ENCODE measurements at regions not wholly inside any gene's neighbourhood (a gene's known extent, or its start where the extent isn't known, plus 50 kb on each side); places are given as distances from the start of the nearest gene placed in this dataset.

DNA sequence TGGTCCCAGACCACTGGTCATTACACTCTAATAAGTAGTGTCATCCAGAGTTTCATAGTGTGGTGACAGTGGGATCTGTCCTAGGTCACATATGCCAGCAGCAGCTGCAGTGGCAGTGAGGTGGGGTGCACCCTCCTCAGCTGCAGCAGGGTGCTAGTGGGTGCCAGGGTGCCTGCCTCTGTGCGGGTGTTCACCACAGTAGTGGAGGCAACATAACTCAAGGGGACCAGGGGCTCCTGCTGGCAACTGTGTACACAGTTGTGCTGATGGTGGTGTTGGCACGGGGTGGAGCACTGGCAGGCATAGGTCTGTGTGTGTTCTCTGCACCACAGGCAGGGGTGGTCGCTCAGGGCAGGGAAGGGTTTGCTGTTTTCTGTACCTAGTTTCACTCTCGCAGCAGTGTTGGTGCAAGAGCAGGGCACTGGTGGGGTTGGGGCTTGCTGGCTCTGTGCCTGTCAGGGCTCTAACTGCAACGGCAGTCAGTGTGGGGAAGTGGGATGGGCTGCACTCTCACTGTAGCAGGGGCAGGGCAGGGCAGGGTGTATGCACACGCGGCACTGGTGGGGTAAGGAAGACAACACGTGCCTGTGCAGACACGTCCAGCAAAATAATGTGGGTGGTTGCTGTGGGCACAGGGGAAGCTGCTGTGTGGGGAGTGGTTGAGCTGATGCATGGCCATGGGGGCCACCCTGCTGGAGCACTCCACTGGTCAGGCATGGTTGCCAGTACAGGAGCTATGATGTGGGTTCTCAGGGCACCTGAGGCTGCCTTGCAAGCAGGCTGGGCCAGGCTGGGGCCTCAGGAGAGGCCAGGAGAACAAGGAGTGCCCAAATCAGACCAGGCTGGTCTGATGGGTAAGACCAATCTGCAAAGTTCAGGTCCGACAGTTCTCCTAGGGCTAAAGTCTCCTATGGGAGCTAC lies 226.6 kb downstream of the MEIS1 start:
- CTCF ChIA-PET: no interaction called here
- Histone ChIP-seq H3K27ac (no peak overlapping the region), H3K4me3 (no peak overlapping the region), H3K4me1 (replicated peaks; ENCODE audit: insufficient read depth) (no peaks in the 10 kb centered on the region), H4K20me1 (ENCODE audit: insufficient read depth) (no peaks in the 10 kb centered on the region), H3K27me3 (ENCODE audit: insufficient read depth, low read depth) (no peaks in the 10 kb centered on the region), H3K9me2 (ENCODE audit: insufficient read depth) (no peaks in the 10 kb centered on the region), H3F3A (ENCODE audit: insufficient read depth, low read depth) (no peaks in the 10 kb centered on the region), H2AFZ (no peak overlapping the region), H3K9me3 (ENCODE audit: insufficient read depth, low read depth) (no peaks in the 10 kb centered on the region; the same call in 1 of the 2 replicates), H3K4me2 (no peak overlapping the region), H3K36me3 (ENCODE audit: low read depth) (no peaks in the 10 kb centered on the region), H3K79me2 (ENCODE audit: low read depth) (no peaks in the 10 kb centered on the region)
- POLR2A ChIA-PET (ENCODE audit: unreplicated experiment): no interaction called here
- intact Hi-C loops (cut with micrococcal nuclease; ENCODE audit: unreplicated experiment): no loop called here
- BruUV-seq (replicated peaks): no TSS peak
- no peak for DNase-seq
- no peak for TF ChIP-seq EZH2 (IDR thresholded peaks at IDR 0.05; ENCODE audit: low read depth)
- TF ChIP-seq, protein P1, sequence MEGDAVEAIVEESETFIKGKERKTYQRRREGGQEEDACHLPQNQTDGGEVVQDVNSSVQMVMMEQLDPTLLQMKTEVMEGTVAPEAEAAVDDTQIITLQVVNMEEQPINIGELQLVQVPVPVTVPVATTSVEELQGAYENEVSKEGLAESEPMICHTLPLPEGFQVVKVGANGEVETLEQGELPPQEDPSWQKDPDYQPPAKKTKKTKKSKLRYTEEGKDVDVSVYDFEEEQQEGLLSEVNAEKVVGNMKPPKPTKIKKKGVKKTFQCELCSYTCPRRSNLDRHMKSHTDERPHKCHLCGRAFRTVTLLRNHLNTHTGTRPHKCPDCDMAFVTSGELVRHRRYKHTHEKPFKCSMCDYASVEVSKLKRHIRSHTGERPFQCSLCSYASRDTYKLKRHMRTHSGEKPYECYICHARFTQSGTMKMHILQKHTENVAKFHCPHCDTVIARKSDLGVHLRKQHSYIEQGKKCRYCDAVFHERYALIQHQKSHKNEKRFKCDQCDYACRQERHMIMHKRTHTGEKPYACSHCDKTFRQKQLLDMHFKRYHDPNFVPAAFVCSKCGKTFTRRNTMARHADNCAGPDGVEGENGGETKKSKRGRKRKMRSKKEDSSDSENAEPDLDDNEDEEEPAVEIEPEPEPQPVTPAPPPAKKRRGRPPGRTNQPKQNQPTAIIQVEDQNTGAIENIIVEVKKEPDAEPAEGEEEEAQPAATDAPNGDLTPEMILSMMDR (conservative IDR thresholded peaks at IDR 0.05): no peak

DNA sequence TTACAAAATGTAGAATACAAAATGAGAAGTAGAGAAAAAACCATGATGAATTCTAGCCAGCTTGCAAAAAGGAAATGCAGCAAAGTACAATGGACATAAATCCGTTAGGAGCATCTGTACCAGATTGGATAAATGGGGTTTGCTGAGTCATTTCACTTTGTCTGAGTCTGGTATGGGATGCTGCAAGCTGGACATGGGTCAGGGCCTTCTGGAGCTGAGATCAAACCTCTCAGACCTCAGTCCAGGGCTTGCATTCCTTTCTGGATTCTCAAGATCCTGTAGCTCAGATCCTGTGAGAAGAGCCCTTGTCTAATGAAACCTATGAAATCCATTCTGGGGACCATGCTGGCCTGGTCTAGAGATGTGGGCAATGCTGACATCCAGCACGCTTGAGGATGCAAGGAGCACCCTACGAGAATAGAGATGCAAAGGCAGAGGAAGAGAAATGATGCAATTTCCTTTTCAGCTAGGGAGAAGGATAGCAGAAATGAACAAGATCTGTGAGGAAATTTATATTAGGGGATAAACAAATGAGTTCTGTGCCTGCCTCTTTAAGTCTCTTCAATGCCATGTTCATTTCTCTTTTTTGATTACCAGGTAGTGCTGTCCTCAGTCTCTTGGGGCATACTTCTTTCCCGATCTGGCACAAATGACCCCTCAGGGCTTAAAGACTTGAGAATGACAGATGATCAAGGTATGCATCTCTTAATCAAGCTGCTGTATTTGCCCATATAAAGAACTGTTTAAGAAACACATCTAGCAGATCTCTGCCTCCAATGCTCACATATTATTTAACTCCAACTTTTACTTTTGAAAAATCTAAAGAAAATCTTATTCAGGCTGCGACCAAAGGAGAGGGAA lies 230.4 kb downstream of the MEIS1 start:
- DNase-seq: no peak
- no peak overlapping the region for H3K27ac ChIP-seq
- no peaks in the 10 kb centered on the region for H3K9me2 ChIP-seq (ENCODE audit: insufficient read depth)
- no peak for TF ChIP-seq EZH2 (IDR thresholded peaks at IDR 0.05; ENCODE audit: low read depth)
- TF ChIP-seq, protein P1 (conservative IDR thresholded peaks at IDR 0.05): no peak
- no peaks in the 10 kb centered on the region for H3K27me3 ChIP-seq (ENCODE audit: insufficient read depth, low read depth)
- H2AFZ ChIP-seq: no peak overlapping the region
- no peaks in the 10 kb centered on the region for H3K9me3 ChIP-seq (ENCODE audit: insufficient read depth, low read depth)
- no peaks in the 10 kb centered on the region for H3K4me1 ChIP-seq (replicated peaks; ENCODE audit: insufficient read depth)
- H4K20me1 ChIP-seq (ENCODE audit: insufficient read depth): no peaks in the 10 kb centered on the region
- H3K4me2 ChIP-seq: no peak overlapping the region
- CTCF ChIA-PET: no interaction called here
- no peaks in the 10 kb centered on the region for H3F3A ChIP-seq (ENCODE audit: insufficient read depth, low read depth)
- no peak overlapping the region for H3K4me3 ChIP-seq
- intact Hi-C loops (cut with micrococcal nuclease; ENCODE audit: unreplicated experiment): no loop called here
- H3K36me3 ChIP-seq (ENCODE audit: low read depth): no peaks in the 10 kb centered on the region
- POLR2A ChIA-PET (ENCODE audit: unreplicated experiment): no interaction called here
- H3K79me2 ChIP-seq (ENCODE audit: low read depth): no peaks in the 10 kb centered on the region
- no TSS peak for BruUV-seq (replicated peaks)

DNA sequence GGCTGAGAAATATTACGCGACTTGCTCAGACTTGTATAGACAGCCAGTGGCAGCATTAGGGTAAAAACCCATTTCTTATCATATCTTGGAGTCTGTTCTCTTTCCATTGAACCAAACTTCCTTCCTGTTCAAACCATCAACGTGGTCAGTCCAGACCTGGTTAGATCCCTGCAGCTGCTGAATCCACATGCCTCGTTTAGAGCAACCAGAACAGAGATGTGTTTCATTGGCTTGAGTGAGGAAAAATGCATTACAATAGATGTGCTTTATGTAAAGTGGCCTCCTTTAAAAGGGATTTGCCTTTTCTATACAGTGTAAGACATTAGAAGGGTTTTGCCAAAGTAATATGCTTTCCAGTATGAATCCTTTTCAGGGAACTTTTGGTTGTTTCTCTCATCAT lies 232.4 kb downstream of the MEIS1 start:
- TF ChIP-seq EZH2 (IDR thresholded peaks at IDR 0.05; ENCODE audit: low read depth): no peak
- TF ChIP-seq, protein P1 (conservative IDR thresholded peaks at IDR 0.05): no peak
- intact Hi-C loops (cut with micrococcal nuclease; ENCODE audit: unreplicated experiment): no loop called here
- Histone ChIP-seq H4K20me1 (ENCODE audit: insufficient read depth) (no peaks in the 10 kb centered on the region), H3F3A (ENCODE audit: insufficient read depth, low read depth) (no peaks in the 10 kb centered on the region), H3K36me3 (ENCODE audit: low read depth) (no peaks in the 10 kb centered on the region), H3K9me3 (ENCODE audit: insufficient read depth, low read depth) (no peaks in the 10 kb centered on the region), H2AFZ (no peak overlapping the region), H3K4me2 (no peak overlapping the region), H3K4me3 (no peak overlapping the region), H3K27ac (no peak overlapping the region), H3K9me2 (ENCODE audit: insufficient read depth) (no peaks in the 10 kb centered on the region), H3K4me1 (replicated peaks; ENCODE audit: insufficient read depth) (no peaks in the 10 kb centered on the region), H3K79me2 (ENCODE audit: low read depth) (no peaks in the 10 kb centered on the region), H3K27me3 (ENCODE audit: insufficient read depth, low read depth) (no peaks in the 10 kb centered on the region)
- CTCF ChIA-PET: no interaction called here
- POLR2A ChIA-PET (ENCODE audit: unreplicated experiment): no interaction called here
- no peak for DNase-seq
- BruUV-seq (replicated peaks): no TSS peak
